ENCODE measurements at regions not wholly inside any gene's neighbourhood (a gene's known extent, or its start where the extent isn't known, plus 50 kb on each side); places are given as distances from the start of the nearest gene placed in this dataset.

- no peak for TF ChIP-seq EZH2 (IDR thresholded peaks at IDR 0.05; ENCODE audit: insufficient read depth, poor library complexity, severe bottlenecking)
- no peak for TF ChIP-seq EZH2phosphoT487 (IDR thresholded peaks at IDR 0.05; ENCODE audit: insufficient read depth, low read depth)
These were observed 897.4 kb downstream of the CENPC start for GRCh38 chr4:66647926-66648325.

Data from GM23248 (cell line).